ENCODE measurements at regions not wholly inside any gene's neighbourhood (a gene's known extent, or its start where the extent isn't known, plus 50 kb on each side); places are given as distances from the start of the nearest gene placed in this dataset.

- Mint-ChIP-seq H3K9me3 (no peaks in the 10 kb centered on the region), H3K27me3 (ENCODE audit: low read depth) (no peaks in the 10 kb centered on the region), H3K4me1 (peaks cover 5% of the 10 kb centered on the region), H3K4me3 (no peak overlapping the region), H3K27ac (no peak overlapping the region), H3K36me3 (no peaks in the 10 kb centered on the region)
- DNase-seq (ENCODE audit: low spot score in 2 of 2, unreplicated experiment in 2 of 2): no peak
- TF ChIP-seq, protein P1, sequence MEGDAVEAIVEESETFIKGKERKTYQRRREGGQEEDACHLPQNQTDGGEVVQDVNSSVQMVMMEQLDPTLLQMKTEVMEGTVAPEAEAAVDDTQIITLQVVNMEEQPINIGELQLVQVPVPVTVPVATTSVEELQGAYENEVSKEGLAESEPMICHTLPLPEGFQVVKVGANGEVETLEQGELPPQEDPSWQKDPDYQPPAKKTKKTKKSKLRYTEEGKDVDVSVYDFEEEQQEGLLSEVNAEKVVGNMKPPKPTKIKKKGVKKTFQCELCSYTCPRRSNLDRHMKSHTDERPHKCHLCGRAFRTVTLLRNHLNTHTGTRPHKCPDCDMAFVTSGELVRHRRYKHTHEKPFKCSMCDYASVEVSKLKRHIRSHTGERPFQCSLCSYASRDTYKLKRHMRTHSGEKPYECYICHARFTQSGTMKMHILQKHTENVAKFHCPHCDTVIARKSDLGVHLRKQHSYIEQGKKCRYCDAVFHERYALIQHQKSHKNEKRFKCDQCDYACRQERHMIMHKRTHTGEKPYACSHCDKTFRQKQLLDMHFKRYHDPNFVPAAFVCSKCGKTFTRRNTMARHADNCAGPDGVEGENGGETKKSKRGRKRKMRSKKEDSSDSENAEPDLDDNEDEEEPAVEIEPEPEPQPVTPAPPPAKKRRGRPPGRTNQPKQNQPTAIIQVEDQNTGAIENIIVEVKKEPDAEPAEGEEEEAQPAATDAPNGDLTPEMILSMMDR (IDR thresholded peaks at IDR 0.05; ENCODE audit: unreplicated experiment): no peak
Observed at GRCh38 chr6:168794491-168794890, 353.5 kb downstream of the SMOC2 start.

DNA sequence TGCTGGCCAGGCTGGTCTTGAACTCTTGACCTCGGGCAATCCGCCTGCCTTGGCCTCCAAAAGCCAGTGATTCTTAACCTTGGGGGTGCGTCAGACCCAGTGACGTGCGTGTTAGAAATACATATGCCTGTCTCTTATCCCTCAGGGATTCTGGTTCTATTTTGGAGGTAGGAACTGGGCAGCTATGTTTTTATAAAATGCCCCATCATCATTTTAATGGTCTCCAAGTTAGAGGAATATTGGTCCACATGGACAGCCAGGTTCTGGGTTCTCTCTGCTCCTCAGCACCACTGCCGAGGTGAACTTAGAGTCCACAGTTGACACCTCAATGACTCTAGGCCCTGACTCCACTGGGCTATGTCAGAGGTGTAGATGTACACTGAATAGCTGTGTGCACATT is 352.7 kb downstream of the SMOC2 start:
- Mint-ChIP-seq H3K9me3 (no peaks in the 10 kb centered on the region), H3K27me3 (ENCODE audit: low read depth) (no peaks in the 10 kb centered on the region), H3K4me1 (no peaks in the 10 kb centered on the region), H3K4me3 (no peak overlapping the region), H3K27ac (no peak overlapping the region), H3K36me3 (no peaks in the 10 kb centered on the region)
- DNase-seq (ENCODE audit: low spot score in 2 of 2, unreplicated experiment in 2 of 2): no peak
- TF ChIP-seq, protein P1 (IDR thresholded peaks at IDR 0.05; ENCODE audit: unreplicated experiment): no peak

DNA sequence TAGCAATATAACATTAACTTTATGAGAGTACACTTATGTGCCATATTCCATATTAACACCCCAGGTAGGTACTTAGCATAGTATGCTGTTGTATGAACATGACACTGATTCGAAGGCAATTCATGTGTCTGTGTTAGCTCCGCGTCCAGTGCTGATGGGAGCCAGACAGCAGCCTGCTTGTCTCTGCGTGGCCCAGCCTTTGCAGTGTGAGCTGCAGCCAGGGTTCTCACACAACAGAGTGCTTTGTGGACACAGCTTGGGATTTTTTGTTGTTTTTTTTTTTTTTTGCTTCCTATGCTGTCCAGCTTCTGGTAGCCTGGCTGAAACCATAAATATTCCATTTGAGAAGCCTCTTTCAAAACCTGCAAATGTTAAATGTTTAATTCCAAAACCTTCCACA is 350.9 kb downstream of the SMOC2 start:
- H3K27ac Mint-ChIP-seq: no peak overlapping the region
- peaks cover 2% of the 10 kb centered on the region for H3K36me3 Mint-ChIP-seq
- no peaks in the 10 kb centered on the region for H3K4me1 Mint-ChIP-seq
- no peak for DNase-seq (ENCODE audit: low spot score in 2 of 2, unreplicated experiment in 2 of 2)
- no peak overlapping the region for H3K4me3 Mint-ChIP-seq
- H3K9me3 Mint-ChIP-seq: peaks cover 9% of the 10 kb centered on the region
- no peaks in the 10 kb centered on the region for H3K27me3 Mint-ChIP-seq (ENCODE audit: low read depth)
- TF ChIP-seq, protein P1 (IDR thresholded peaks at IDR 0.05; ENCODE audit: unreplicated experiment): no peak

DNA sequence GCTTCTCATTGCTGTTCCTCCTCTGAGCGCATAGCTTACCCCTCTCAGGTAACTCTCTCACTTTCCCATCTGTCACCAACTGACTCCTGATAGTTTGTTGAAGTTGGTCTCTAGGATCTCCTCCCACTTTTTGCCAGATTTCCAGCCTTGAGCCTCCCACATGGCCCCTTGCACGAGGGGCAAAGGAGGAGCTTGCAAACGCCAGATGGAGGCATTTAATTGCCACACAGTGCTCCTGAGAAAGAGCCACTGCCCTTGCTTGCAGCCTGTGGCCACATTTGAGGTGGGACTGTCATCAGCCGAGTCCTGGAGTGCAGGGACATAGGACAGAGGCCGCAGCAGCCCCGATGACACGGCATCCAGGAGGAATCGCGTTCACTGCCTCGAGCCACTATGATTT is 348.7 kb downstream of the SMOC2 start:
- TF ChIP-seq, protein P1 (IDR thresholded peaks at IDR 0.05; ENCODE audit: unreplicated experiment): no peak
- no peak for DNase-seq (ENCODE audit: low spot score in 2 of 2, unreplicated experiment in 2 of 2)
- H3K36me3 Mint-ChIP-seq: peaks cover 2% of the 10 kb centered on the region
- H3K9me3 Mint-ChIP-seq: peaks cover 9% of the 10 kb centered on the region
- no peak overlapping the region for H3K27ac Mint-ChIP-seq
- no peaks in the 10 kb centered on the region for H3K27me3 Mint-ChIP-seq (ENCODE audit: low read depth)
- no peak overlapping the region for H3K4me3 Mint-ChIP-seq
- H3K4me1 Mint-ChIP-seq: peaks cover 12% of the 10 kb centered on the region

DNA sequence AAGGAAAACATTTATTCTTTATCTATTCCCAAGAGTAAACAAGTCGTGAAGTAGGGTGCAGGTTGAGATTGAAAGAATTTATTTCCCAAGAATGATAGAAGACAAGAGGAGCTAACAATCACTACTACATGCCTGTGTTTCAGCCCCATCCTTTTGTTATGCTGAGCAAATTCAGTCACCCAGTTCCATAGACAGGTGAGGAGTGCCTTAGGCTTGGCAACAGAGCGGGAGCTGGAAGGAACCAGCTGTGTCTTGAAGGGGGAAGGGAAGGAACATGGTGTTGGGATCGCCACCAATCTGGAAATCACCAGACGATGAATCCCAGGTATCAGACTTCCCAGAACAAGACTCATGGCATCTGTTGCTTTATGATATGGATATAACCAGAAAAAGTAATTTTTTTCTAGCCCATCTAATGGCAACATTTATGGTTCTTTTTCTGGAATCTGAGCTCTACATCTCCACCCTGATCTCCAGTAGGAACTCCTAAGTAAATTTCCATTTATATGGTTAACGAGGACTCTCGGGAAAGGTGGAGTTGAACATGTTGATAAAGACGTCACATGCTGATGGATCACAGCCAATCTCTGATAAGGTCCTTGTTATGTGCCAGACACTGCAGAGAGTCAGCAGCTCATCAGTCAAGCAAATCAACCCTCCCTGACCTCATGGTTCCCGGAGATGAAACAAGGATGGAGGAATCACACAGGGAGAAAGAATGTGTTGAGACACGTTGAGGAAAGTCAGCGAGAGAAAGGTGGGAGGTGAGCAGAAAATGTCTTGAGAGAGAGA is 344.9 kb downstream of the SMOC2 start:
- H3K36me3 Mint-ChIP-seq: peaks cover 2% of the 10 kb centered on the region

More for the DNA sequence above, 344.9 kb downstream of the SMOC2 start:
- DNase-seq (ENCODE audit: low spot score in 2 of 2, unreplicated experiment in 2 of 2): no peak
- peaks cover 30% of the 10 kb centered on the region for H3K4me1 Mint-ChIP-seq
- H3K27me3 Mint-ChIP-seq (ENCODE audit: low read depth): no peaks in the 10 kb centered on the region
- TF ChIP-seq, protein P1 (IDR thresholded peaks at IDR 0.05; ENCODE audit: unreplicated experiment): no peak
- H3K4me3 Mint-ChIP-seq: no peak overlapping the region
- peaks cover 9% of the 10 kb centered on the region for H3K9me3 Mint-ChIP-seq
- no peak overlapping the region for H3K27ac Mint-ChIP-seq
